GM12892 (cell line): ENCODE measurements at regions not wholly inside any gene's neighbourhood (a gene's known extent, or its start where the extent isn't known, plus 50 kb on each side); places are given as distances from the start of the nearest gene placed in this dataset.

Experiments
- POLR2A ChIP-seq: IDR thresholded peaks from 2 replicates; pipeline ENCODE4 v1.6.1; 2011; ENCODE audit warnings: low read depth, low read length, control low read depth
- POLR2AphosphoS5 ChIP-seq: IDR thresholded peaks from 2 replicates; pipeline ENCODE4 v1.6.1; 2011; ENCODE audit warnings: low read depth, low read length, control low read depth
- TAF1 ChIP-seq: IDR thresholded peaks from 2 replicates; pipeline ENCODE4 v1.6.1; 2011; ENCODE audit warnings: low read depth, mild to moderate bottlenecking, control low read depth, low read length, borderline replicate concordance

DNA sequence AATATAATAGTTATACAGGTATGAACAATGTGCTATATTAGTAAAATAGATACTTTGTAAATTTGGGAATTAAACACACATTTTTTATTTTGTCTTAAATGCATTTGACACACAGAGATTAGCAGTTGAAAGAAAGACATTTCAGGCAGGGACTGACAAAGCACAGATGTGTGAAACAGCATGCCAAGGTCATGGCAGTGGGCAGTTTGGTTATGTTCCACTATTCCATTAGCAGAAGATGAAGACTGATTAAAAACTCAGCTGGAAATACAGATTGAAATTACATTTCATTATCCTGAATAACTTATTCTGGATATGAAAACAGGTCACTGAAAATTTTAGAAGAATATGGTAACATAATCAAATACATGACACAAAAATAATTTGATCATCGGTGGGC, 669.8 kb upstream of the LRFN5 start:
- TF ChIP-seq POLR2AphosphoS5 (no peak), TAF1 (no peak), POLR2A (no peak)
